Testis (tissue), 2 donors: ENCODE measurements at regions not wholly inside any gene's neighbourhood (a gene's known extent, or its start where the extent isn't known, plus 50 kb on each side); places are given as distances from the start of the nearest gene placed in this dataset.

Experiments
- DNase-seq: peaks from one replicate; pipeline ENCODE4 v3.0.0-alpha.2; 2019
- H3K27ac ChIP-seq, 2 donors: fragments of 200-600 bp; sonication (generic); one replicate each; pipeline ENCODE4 v1.5.1; 2019
- H3K27me3 ChIP-seq: fragments of 200-600 bp; sonication (generic); one replicate; pipeline ENCODE4 v1.5.1; 2019
- H3K36me3 ChIP-seq: fragments of 200-600 bp; sonication (generic); one replicate; pipeline ENCODE4 v1.5.1; 2017; ENCODE audit warnings: low read depth; ENCODE audit errors: missing control alignments
- H3K4me1 ChIP-seq: fragments of 200-600 bp; sonication (generic); one replicate; pipeline ENCODE4 v1.5.1; 2019
- H3K4me3 ChIP-seq, 2 donors: fragments of 200-600 bp; sonication (generic); one replicate each; pipeline ENCODE4 v1.5.1; 2017 to 2019
- H3K9me3 ChIP-seq: fragments of 200-600 bp; sonication (generic); one replicate; pipeline ENCODE4 v1.5.1; 2017
- POLR2A ChIP-seq: fragments of 450-650 bp; IDR thresholded peaks from one replicate; pipeline ENCODE4 v1.6.1; 2017; ENCODE audit warnings: antibody characterized with exemption, mild to moderate bottlenecking, moderate library complexity
- WGBS, 2 donors: methylation state at CpG; one replicate each; pipeline ENCODE4 v1.1.5; 2018; 5-methylcytosine and 5-hydroxymethylcytosine counted together
- intact Hi-C: fragments of 100-400 bp; cut with DNase I; formaldehyde crosslinking; loops from one replicate; pipeline ENCODE4 v1.15.1; 2023; ENCODE audit warnings: low total_unique reads
- TF ChIP-seq, protein P1 (sequence below), 3 experiments: fragments of 450-650 bp in 2 of 3; fragments of 200-600 bp in 1 of 3; sonication (generic) in 1 of 3; IDR thresholded peaks; one replicate each; pipeline ENCODE4 v1.5.1; 2016 to 2019; ENCODE audit warnings: antibody characterized with exemption in 3 of 3, mild to moderate bottlenecking in 2 of 3, moderate library complexity in 1 of 3

DNA sequence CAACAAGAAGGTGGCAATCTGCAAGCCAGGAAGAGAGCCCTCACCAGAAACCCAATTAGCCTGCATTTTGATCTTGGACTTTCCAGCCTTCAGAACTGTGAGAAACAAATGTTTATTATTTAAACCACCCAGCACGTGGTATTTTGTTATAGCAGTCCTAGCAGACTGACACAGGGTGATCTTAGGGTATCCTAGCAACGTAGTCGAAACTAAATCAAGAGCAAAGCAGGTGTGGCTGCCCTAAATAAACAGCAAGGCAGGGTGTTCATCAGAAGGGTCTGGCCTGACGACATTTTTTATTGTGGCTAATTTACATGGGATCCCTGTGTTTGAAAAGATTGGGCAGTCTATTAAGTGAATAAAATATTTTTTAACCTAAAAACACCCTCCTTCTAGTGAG lies 198.8 kb downstream of the VEGFC start:
- intact Hi-C loops: no loop called here
- no peaks in the 10 kb centered on the region for H3K36me3 ChIP-seq
- TF ChIP-seq, protein P1, sequence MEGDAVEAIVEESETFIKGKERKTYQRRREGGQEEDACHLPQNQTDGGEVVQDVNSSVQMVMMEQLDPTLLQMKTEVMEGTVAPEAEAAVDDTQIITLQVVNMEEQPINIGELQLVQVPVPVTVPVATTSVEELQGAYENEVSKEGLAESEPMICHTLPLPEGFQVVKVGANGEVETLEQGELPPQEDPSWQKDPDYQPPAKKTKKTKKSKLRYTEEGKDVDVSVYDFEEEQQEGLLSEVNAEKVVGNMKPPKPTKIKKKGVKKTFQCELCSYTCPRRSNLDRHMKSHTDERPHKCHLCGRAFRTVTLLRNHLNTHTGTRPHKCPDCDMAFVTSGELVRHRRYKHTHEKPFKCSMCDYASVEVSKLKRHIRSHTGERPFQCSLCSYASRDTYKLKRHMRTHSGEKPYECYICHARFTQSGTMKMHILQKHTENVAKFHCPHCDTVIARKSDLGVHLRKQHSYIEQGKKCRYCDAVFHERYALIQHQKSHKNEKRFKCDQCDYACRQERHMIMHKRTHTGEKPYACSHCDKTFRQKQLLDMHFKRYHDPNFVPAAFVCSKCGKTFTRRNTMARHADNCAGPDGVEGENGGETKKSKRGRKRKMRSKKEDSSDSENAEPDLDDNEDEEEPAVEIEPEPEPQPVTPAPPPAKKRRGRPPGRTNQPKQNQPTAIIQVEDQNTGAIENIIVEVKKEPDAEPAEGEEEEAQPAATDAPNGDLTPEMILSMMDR (IDR thresholded peaks at IDR 0.05): no peak
- no peak for TF ChIP-seq POLR2A
- 69 to 82% methylated on average over 4 of the region's 4 CpGs for WGBS, 2 donors
- no peaks in the 10 kb centered on the region for H3K27me3 ChIP-seq
- no peak overlapping the region for H3K4me3 ChIP-seq
- no peaks in the 10 kb centered on the region for H3K9me3 ChIP-seq
- no peak overlapping the region for H3K27ac ChIP-seq
- no peak for DNase-seq
- no peaks in the 10 kb centered on the region for H3K4me1 ChIP-seq

DNA sequence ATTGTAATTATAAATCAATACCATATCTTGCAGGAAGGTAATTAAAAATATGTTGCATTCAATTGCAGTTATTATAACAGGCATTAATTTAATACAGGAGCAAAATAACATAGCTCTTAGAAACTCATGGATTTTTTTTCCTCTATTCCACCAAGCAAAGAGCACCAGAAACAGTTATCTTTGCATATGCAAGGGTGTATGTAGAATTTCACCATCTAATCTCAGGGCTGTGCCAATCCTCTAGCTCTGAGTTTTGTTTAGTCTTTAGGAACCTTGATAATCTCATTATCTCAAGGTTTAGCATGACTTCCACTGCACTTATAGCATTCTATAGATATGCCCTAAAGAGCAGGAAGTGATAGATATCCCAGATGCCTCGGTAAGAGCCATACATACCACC lies 197.5 kb downstream of the VEGFC start:
- DNase-seq: no peak
- no peak overlapping the region for H3K27ac ChIP-seq
- intact Hi-C loops: no loop called here
- TF ChIP-seq POLR2A: no peak
- TF ChIP-seq, protein P1 (IDR thresholded peaks at IDR 0.05): no peak
- H3K36me3 ChIP-seq: no peaks in the 10 kb centered on the region
- H3K27me3 ChIP-seq: no peaks in the 10 kb centered on the region
- no peaks in the 10 kb centered on the region for H3K4me1 ChIP-seq
- H3K4me3 ChIP-seq: no peak overlapping the region
- 54 to 67% methylated on average over 1 of the region's 1 CpG for WGBS, 2 donors
- no peaks in the 10 kb centered on the region for H3K9me3 ChIP-seq

DNA sequence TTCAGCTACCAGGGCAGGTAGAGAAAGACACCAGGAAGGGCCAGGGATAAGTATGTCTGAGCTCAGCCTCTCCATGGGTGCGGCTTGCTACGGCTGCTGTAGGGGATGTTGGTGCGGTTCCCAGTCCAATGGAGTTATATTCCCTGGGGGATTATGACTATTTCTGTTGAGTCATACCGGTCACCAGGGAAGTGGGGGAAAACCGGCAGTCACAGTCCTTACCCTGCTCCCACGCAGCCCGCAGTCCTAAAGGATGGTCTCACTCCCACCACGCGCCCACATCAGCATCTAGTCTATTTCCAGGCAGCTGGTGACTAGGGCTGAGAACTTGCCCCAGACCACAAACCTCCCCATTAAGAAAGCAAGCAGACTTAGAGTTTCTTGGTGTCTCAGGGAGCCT lies 191.6 kb downstream of the VEGFC start:
- Histone ChIP-seq H3K27ac (no peak overlapping the region), H3K4me1 (no peaks in the 10 kb centered on the region), H3K36me3 (no peaks in the 10 kb centered on the region), H3K27me3 (no peaks in the 10 kb centered on the region), H3K4me3 (no peak overlapping the region), H3K9me3 (no peaks in the 10 kb centered on the region)
- TF ChIP-seq POLR2A: no peak
- 88 to 93% methylated on average over 2 to 9 of the region's 9 CpGs for WGBS, 2 donors
- no peak for DNase-seq
- intact Hi-C loops: no loop called here

DNA sequence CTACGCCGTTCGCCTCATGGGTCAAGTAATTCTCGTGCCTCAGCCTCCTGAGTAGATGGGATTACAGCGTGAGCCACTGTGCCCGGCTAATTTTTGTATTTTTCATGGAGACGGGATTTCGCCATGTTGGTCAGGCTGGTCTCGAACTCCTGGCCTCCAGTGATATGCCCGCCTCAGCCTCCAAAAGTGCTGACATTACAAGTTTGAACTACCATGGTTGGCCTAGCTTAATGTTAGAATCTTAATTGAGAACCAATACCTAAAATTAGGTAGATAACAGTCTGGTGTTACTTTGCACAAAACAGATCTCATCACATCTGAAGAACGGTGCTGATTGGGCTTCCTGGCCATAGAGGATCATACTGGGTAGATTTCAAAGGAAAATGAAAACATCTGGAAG lies 184.9 kb downstream of the VEGFC start:
- Histone ChIP-seq H3K4me1 (no peaks in the 10 kb centered on the region), H3K27me3 (no peaks in the 10 kb centered on the region), H3K27ac (no peak overlapping the region), H3K36me3 (no peaks in the 10 kb centered on the region), H3K9me3 (no peaks in the 10 kb centered on the region), H3K4me3 (no peak overlapping the region)
- intact Hi-C loops: no loop called here
- DNase-seq: no peak
- no peak for TF ChIP-seq POLR2A
- TF ChIP-seq, protein P1 (IDR thresholded peaks at IDR 0.05): no peak
- 94 to 97% methylated on average over 11 of the region's 11 CpGs for WGBS, 2 donors

DNA sequence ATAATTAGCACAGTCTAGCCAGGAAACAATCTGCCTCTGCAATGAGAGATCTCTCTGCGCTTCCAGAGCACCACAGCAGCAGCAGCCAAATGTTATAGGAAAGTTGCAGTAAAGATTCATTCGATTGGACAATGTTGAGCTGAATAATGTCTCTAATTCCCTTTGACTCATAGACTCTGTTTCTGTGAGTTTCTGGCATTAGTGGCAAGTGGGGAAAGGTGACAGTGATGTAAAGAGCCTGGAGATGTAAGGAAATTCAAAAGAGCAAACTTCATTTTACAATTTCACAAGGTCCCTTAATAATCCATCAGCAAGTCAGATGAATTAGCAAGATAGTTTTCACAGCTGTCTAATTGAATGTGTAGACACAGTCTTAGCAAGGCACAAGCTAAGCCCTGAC lies 184.4 kb downstream of the VEGFC start:
- intact Hi-C loops: no loop called here
- Histone ChIP-seq H3K4me1 (no peaks in the 10 kb centered on the region), H3K36me3 (no peaks in the 10 kb centered on the region), H3K4me3 (no peak overlapping the region), H3K27ac (no peak overlapping the region), H3K9me3 (no peaks in the 10 kb centered on the region), H3K27me3 (no peaks in the 10 kb centered on the region)
- no peak for TF ChIP-seq POLR2A
- TF ChIP-seq, protein P1 (IDR thresholded peaks at IDR 0.05): no peak
- WGBS, 2 donors: 96 to 100% methylated on average over 2 of the region's 2 CpGs
- no peak for DNase-seq
